Bronchial epithelial cell (primary cell): ENCODE measurements at regions not wholly inside any gene's neighbourhood (a gene's known extent, or its start where the extent isn't known, plus 50 kb on each side); places are given as distances from the start of the nearest gene placed in this dataset.

ENCODE experiments used
- DNase-seq: peaks from one replicate; pipeline ENCODE4 v3.0.0-alpha.2; 2010; ENCODE audit warnings: low read depth
- FAIRE-seq: peaks from 2 replicates; lab custom pipeline; 2011; peaks lifted over from hg19 to GRCh38; lab: Jason Lieb, UNC
- H3K27me3 ChIP-seq: 2 replicates; pipeline ENCODE4 v1.5.1; 2011; ENCODE audit warnings: low read length; ENCODE audit not compliant: control insufficient read depth, insufficient read depth
- H3K36me3 ChIP-seq: 2 replicates; pipeline ENCODE4 v1.5.1; 2011; ENCODE audit warnings: low read length; ENCODE audit not compliant: control insufficient read depth, insufficient read depth
- H3K4me3 ChIP-seq: 2 replicates; pipeline ENCODE4 v1.5.1; 2011; ENCODE audit warnings: mild to moderate bottlenecking, low read depth, low read length, control low read depth
- CTCF ChIP-seq: IDR thresholded peaks from 2 replicates; pipeline ENCODE4 v1.5.1; 2011; ENCODE audit warnings: mild to moderate bottlenecking, moderate library complexity, low read length, control low read depth, inconsistent platforms; ENCODE audit not compliant: insufficient read depth, severe bottlenecking

GRCh38 chrX:93598076-93598475 lies 75.3 kb downstream of the NAP1L3 start:
- Histone ChIP-seq H3K27me3 (no peaks in the 10 kb centered on the region), H3K4me3 (no peak overlapping the region), H3K36me3 (no peaks in the 10 kb centered on the region)
- DNase-seq = no peak
- no peak for FAIRE-seq
- no peak for TF ChIP-seq CTCF

- Histone ChIP-seq H3K36me3 (no peaks in the 10 kb centered on the region), H3K27me3 (no peaks in the 10 kb centered on the region), H3K4me3 (no peak overlapping the region)
- no peak for TF ChIP-seq CTCF
- FAIRE-seq (no peak), DNase-seq (no peak)
These were observed 78.6 kb downstream of the NAP1L3 start for GRCh38 chrX:93594780-93595179.

GRCh38 chrX:93593966-93594365 lies 79.4 kb downstream of the NAP1L3 start:
- Histone ChIP-seq H3K4me3 (no peak overlapping the region), H3K27me3 (no peaks in the 10 kb centered on the region), H3K36me3 (no peaks in the 10 kb centered on the region)
- DNase-seq = no peak
- no peak for TF ChIP-seq CTCF
- FAIRE-seq = no peak

GRCh38 chrX:93591398-93591797 lies 82.0 kb downstream of the NAP1L3 start:
- FAIRE-seq (no peak), DNase-seq (peak; percentile 1)
- Histone ChIP-seq H3K4me3 (no peak overlapping the region), H3K36me3 (no peaks in the 10 kb centered on the region), H3K27me3 (no peaks in the 10 kb centered on the region)
- TF ChIP-seq CTCF = no peak

GRCh38 chrX:93585661-93586060 lies 87.7 kb downstream of the NAP1L3 start:
- no peaks in the 10 kb centered on the region for H3K27me3 ChIP-seq
- no peaks in the 10 kb centered on the region for H3K36me3 ChIP-seq
- no peak for TF ChIP-seq CTCF
- no peak overlapping the region for H3K4me3 ChIP-seq
- peak; percentile 79 for DNase-seq
- FAIRE-seq = no peak

- no peak for DNase-seq
- no peak for FAIRE-seq
These were observed 92.7 kb downstream of the NAP1L3 start for GRCh38 chrX:93580634-93581033.

More at GRCh38 chrX:93580634-93581033, 92.7 kb downstream of the NAP1L3 start:
- Histone ChIP-seq H3K27me3 (no peaks in the 10 kb centered on the region), H3K36me3 (no peaks in the 10 kb centered on the region), H3K4me3 (no peak overlapping the region)
- no peak for TF ChIP-seq CTCF
